ENCODE measurements at regions not wholly inside any gene's neighbourhood (a gene's known extent, or its start where the extent isn't known, plus 50 kb on each side); places are given as distances from the start of the nearest gene placed in this dataset.

GRCh38 chr2:106646605-106647004 lies 159.4 kb downstream of the CD8B2 start:
- TF ChIP-seq, protein P1, sequence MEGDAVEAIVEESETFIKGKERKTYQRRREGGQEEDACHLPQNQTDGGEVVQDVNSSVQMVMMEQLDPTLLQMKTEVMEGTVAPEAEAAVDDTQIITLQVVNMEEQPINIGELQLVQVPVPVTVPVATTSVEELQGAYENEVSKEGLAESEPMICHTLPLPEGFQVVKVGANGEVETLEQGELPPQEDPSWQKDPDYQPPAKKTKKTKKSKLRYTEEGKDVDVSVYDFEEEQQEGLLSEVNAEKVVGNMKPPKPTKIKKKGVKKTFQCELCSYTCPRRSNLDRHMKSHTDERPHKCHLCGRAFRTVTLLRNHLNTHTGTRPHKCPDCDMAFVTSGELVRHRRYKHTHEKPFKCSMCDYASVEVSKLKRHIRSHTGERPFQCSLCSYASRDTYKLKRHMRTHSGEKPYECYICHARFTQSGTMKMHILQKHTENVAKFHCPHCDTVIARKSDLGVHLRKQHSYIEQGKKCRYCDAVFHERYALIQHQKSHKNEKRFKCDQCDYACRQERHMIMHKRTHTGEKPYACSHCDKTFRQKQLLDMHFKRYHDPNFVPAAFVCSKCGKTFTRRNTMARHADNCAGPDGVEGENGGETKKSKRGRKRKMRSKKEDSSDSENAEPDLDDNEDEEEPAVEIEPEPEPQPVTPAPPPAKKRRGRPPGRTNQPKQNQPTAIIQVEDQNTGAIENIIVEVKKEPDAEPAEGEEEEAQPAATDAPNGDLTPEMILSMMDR (IDR thresholded peaks at IDR 0.05) = no peak
- no peak for TF ChIP-seq POLR2A (IDR thresholded peaks at IDR 0.05)

All from right lobe of liver (tissue), 4 donors.